SU-DHL-6 (cell line): ENCODE measurements at regions not wholly inside any gene's neighbourhood (a gene's known extent, or its start where the extent isn't known, plus 50 kb on each side); places are given as distances from the start of the nearest gene placed in this dataset.
A peak's percentile ranks its signal among the peaks of the same experiment; 100 is the strongest.

Experiments
- H2AFZ ChIP-seq: fragments of 200-600 bp; sonication (generic); 2 replicates; pipeline ENCODE4 v1.6.1; 2014; ENCODE audit warnings: low read depth, mild to moderate bottlenecking, moderate library complexity, mixed read lengths, antibody characterized with exemption, low read length; ENCODE audit not compliant: severe bottlenecking
- H3F3A ChIP-seq: fragments of 200-600 bp; shearing (Covaris generic); 2 replicates; pipeline ENCODE4 v1.6.0; 2016; ENCODE audit warnings: antibody characterized with exemption, mild to moderate bottlenecking; ENCODE audit not compliant: insufficient read depth
- H3K27ac ChIP-seq: fragments of 200-600 bp; sonication (generic); 2 replicates; pipeline ENCODE4 v1.5.1; 2016; ENCODE audit warnings: low read depth, mild to moderate bottlenecking, low read length, moderate library complexity, mixed read lengths
- H3K27me3 ChIP-seq: fragments of 200-600 bp; sonication (generic), shearing (Covaris generic); 2 replicates; pipeline ENCODE4 v1.6.0; 2014; ENCODE audit warnings: mild to moderate bottlenecking, low read length
- H3K36me3 ChIP-seq: fragments of 200-600 bp; sonication (generic); 2 replicates; pipeline ENCODE4 v1.6.1; 2014; ENCODE audit warnings: mild to moderate bottlenecking, low read length, mixed read lengths
- H3K4me2 ChIP-seq: fragments of 300-600, 200-600 bp; shearing (Covaris generic), sonication (generic); 2 replicates; pipeline ENCODE4 v1.6.0; 2014; ENCODE audit warnings: low read length, low read depth, mild to moderate bottlenecking; ENCODE audit not compliant: poor library complexity, severe bottlenecking
- H3K4me3 ChIP-seq: fragments of 200-600 bp; sonication (generic); 2 replicates; pipeline ENCODE4 v1.5.1; 2014; ENCODE audit warnings: antibody characterized with exemption, low read length, mild to moderate bottlenecking, mixed read lengths; ENCODE audit not compliant: insufficient read depth, poor library complexity, severe bottlenecking
- H3K79me2 ChIP-seq: fragments of 200-600 bp; sonication (generic); 2 replicates; pipeline ENCODE4 v1.6.1; 2014; ENCODE audit warnings: mild to moderate bottlenecking, low read length, moderate library complexity; ENCODE audit not compliant: insufficient read depth
- H3K9ac ChIP-seq: fragments of 200-600 bp; sonication (generic); 2 replicates; pipeline ENCODE4 v1.7.0; 2014; ENCODE audit warnings: mild to moderate bottlenecking, low read length
- H3K9me2 ChIP-seq: fragments of 200-600 bp; sonication (generic); replicated peaks from 2 replicates; pipeline ENCODE4 v1.6.1; 2014; ENCODE audit warnings: low read length; ENCODE audit not compliant: insufficient read depth
- H3K9me3 ChIP-seq: fragments of 200-600 bp; sonication (generic); 2 replicates; pipeline ENCODE4 v1.6.1; 2014; ENCODE audit warnings: low read length, mixed read lengths; ENCODE audit not compliant: insufficient read depth
- H4K20me1 ChIP-seq: fragments of 200-600 bp; sonication (generic); 2 replicates; pipeline ENCODE4 v1.6.1; 2014; ENCODE audit warnings: low read depth, mild to moderate bottlenecking, antibody characterized with exemption, low read length, moderate library complexity, mixed read lengths
- CTCF ChIP-seq: fragments of 200-600 bp; sonication (generic); IDR thresholded peaks from one replicate; pipeline ENCODE4 v1.5.1; 2017; ENCODE audit warnings: antibody characterized with exemption, mild to moderate bottlenecking, low read length, moderate library complexity; ENCODE audit not compliant: insufficient read depth, poor library complexity, severe bottlenecking
- EZH2phosphoT487 ChIP-seq: fragments of 200-600 bp; sonication (generic), shearing (Covaris generic); conservative IDR thresholded peaks from 2 replicates; pipeline ENCODE4 v1.6.1; 2018; ENCODE audit warnings: mild to moderate bottlenecking, antibody characterized with exemption, low read length, moderate library complexity, mixed read lengths

- no peaks in the 10 kb centered on the region for H3K27me3 ChIP-seq
- no peak overlapping the region for H3K9ac ChIP-seq
- no peaks in the 10 kb centered on the region for H3F3A ChIP-seq
- no peaks in the 10 kb centered on the region for H3K9me2 ChIP-seq
- no peaks in the 10 kb centered on the region for H3K36me3 ChIP-seq
- no peaks in the 10 kb centered on the region for H3K79me2 ChIP-seq
- no peaks in the 10 kb centered on the region for H3K9me3 ChIP-seq
- H4K20me1 ChIP-seq, result no peaks in the 10 kb centered on the region
- no peak overlapping the region for H3K4me2 ChIP-seq
- no peak for TF ChIP-seq EZH2phosphoT487
- peak; percentile 94 for TF ChIP-seq CTCF
- H3K4me3 ChIP-seq, result no peak overlapping the region
- no peak overlapping the region for H2AFZ ChIP-seq
- no peak overlapping the region for H3K27ac ChIP-seq
These were observed 74.6 kb upstream of the TEAD1 start for GRCh38 chr11:12599408-12600143.

- Histone ChIP-seq H3K9ac (no peak overlapping the region), H3K36me3 (no peaks in the 10 kb centered on the region), H3F3A (no peaks in the 10 kb centered on the region), H2AFZ (no peak overlapping the region), H3K27me3 (no peaks in the 10 kb centered on the region), H3K9me2 (no peaks in the 10 kb centered on the region), H3K9me3 (no peaks in the 10 kb centered on the region), H3K4me3 (no peak overlapping the region), H3K79me2 (no peaks in the 10 kb centered on the region), H3K4me2 (no peak overlapping the region), H4K20me1 (no peaks in the 10 kb centered on the region), H3K27ac (no peak overlapping the region)
- TF ChIP-seq EZH2phosphoT487 (no peak), CTCF (no peak)
These were observed 73.4 kb upstream of the TEAD1 start for GRCh38 chr11:12600829-12601228.

- no peak overlapping the region for H3K9ac ChIP-seq
- H3K9me3 ChIP-seq, result no peaks in the 10 kb centered on the region
- H3K79me2 ChIP-seq, result no peaks in the 10 kb centered on the region
- no peaks in the 10 kb centered on the region for H3K9me2 ChIP-seq
- no peak overlapping the region for H2AFZ ChIP-seq
- H3K4me2 ChIP-seq, result no peak overlapping the region
- no peaks in the 10 kb centered on the region for H3K27me3 ChIP-seq
- no peaks in the 10 kb centered on the region for H3F3A ChIP-seq
- TF ChIP-seq CTCF, result no peak
- TF ChIP-seq EZH2phosphoT487, result no peak
- no peaks in the 10 kb centered on the region for H3K36me3 ChIP-seq
- H4K20me1 ChIP-seq, result no peaks in the 10 kb centered on the region
- H3K27ac ChIP-seq, result no peak overlapping the region
- no peak overlapping the region for H3K4me3 ChIP-seq
These were observed 71.8 kb upstream of the TEAD1 start for GRCh38 chr11:12602421-12602820.
